ENCODE measurements at regions not wholly inside any gene's neighbourhood (a gene's known extent, or its start where the extent isn't known, plus 50 kb on each side); places are given as distances from the start of the nearest gene placed in this dataset.

DNA sequence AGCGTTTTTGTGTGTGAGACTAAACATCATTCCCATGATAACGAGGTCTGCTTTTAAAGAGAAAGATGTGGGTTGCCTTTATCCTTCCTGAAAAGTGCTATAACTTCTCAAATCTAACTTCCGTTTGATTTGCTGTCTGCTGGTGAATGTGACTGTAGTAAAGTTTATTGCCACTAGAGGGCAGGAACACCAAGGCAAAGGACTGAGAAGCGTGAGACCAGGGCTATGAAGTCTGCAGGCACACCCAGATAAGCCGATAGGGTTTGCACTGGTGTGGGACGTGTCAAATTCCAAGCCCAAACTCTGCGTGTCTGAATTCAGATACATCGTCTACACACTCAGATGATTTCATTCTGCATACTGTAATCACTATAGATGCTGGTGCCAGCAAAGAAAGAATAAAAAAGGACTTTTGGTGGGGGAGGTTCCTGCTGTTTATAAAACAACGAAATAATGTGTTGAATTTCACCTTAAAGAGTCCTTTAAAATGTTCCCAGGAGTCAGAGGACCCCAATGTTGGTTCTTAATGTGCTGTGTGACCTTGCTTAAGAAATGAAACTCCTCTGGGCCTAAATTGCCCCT is 87.2 kb downstream of the PTTG1 start:
- intact Hi-C loops (cut with micrococcal nuclease), result loop anchor here (1.0 to 5.0 kb wide), 5 partner anchors 70 to 1338 kb away; partner anchors contain the start of gene GABRA1

- intact Hi-C loops (cut with micrococcal nuclease), result no loop called here
Measured at GRCh38 chr5:160511280-160511929, 89.8 kb downstream of the PTTG1 start.

All from T-helper 1 cell treated with Interleukin-12 subunit alpha and Interleukin-12 subunit beta and Interleukin-4 antibody, amounts not matched to agents 30 ng/mL and 1 ng/mL, for 36 hours (primary cell).